ENCODE measurements at regions not wholly inside any gene's neighbourhood (a gene's known extent, or its start where the extent isn't known, plus 50 kb on each side); places are given as distances from the start of the nearest gene placed in this dataset.

GRCh38 chr12:28777603-28778365 is 371.3 kb upstream of the FAR2 start:
- no TSS peak for BruUV-seq (replicated peaks)
- Histone ChIP-seq H3K4me3 (ENCODE audit: low read depth, low read length, poor library complexity, severe bottlenecking) (no peak overlapping the region), H3K9me3 (ENCODE audit: low read depth, low read length, poor library complexity, severe bottlenecking) (no peaks in the 10 kb centered on the region), H3K36me3 (ENCODE audit: insufficient read depth, low read length, poor library complexity, severe bottlenecking) (no peaks in the 10 kb centered on the region), H3K27ac (ENCODE audit: low read depth, low read length, poor library complexity, severe bottlenecking) (no peak overlapping the region), H3K4me1 (ENCODE audit: insufficient read depth, low read length, poor library complexity, severe bottlenecking) (no peaks in the 10 kb centered on the region), H3K27me3 (replicated peaks; ENCODE audit: insufficient read depth, low read depth, low read length, poor library complexity) (no peaks in the 10 kb centered on the region)
- TF ChIP-seq EZH2 (IDR thresholded peaks at IDR 0.05; ENCODE audit: borderline replicate concordance, low read depth, low read length, poor library complexity, severe bottlenecking), result no peak
- no peak for TF ChIP-seq CTCF (conservative IDR thresholded peaks at IDR 0.05; ENCODE audit: low read depth, low read length)
- ChIA-PET CTCF (no interaction called here), POLR2A (ENCODE audit: low non-redundant PET) (no interaction called here)
- intact Hi-C loops (cut with micrococcal nuclease; ENCODE audit: unreplicated experiment), result no loop called here
- DNase-seq (ENCODE audit: low spot score), result no peak

- Histone ChIP-seq H3K9me3 (ENCODE audit: low read depth, low read length, poor library complexity, severe bottlenecking) (no peaks in the 10 kb centered on the region), H3K27ac (ENCODE audit: low read depth, low read length, poor library complexity, severe bottlenecking) (no peak overlapping the region), H3K27me3 (replicated peaks; ENCODE audit: insufficient read depth, low read depth, low read length, poor library complexity) (no peaks in the 10 kb centered on the region), H3K4me1 (ENCODE audit: insufficient read depth, low read length, poor library complexity, severe bottlenecking) (no peaks in the 10 kb centered on the region), H3K36me3 (ENCODE audit: insufficient read depth, low read length, poor library complexity, severe bottlenecking) (no peaks in the 10 kb centered on the region), H3K4me3 (ENCODE audit: low read depth, low read length, poor library complexity, severe bottlenecking) (no peak overlapping the region)
- CTCF ChIA-PET, result interaction anchor here (0.6 kb wide), 1 partner anchor 253 kb away, joined by 7 read pairs; no protein-coding TSS in a partner anchor
- BruUV-seq (replicated peaks), result no TSS peak
- no peak for TF ChIP-seq EZH2 (IDR thresholded peaks at IDR 0.05; ENCODE audit: borderline replicate concordance, low read depth, low read length, poor library complexity, severe bottlenecking)
- TF ChIP-seq CTCF (conservative IDR thresholded peaks at IDR 0.05; ENCODE audit: low read depth, low read length), result no peak
- no peak for DNase-seq (ENCODE audit: low spot score)
- POLR2A ChIA-PET (ENCODE audit: low non-redundant PET), result no interaction called here
- intact Hi-C loops (cut with micrococcal nuclease; ENCODE audit: unreplicated experiment), result no loop called here
Measured at GRCh38 chr12:28780096-28780495, 369.0 kb upstream of the FAR2 start.

GRCh38 chr12:28780960-28781359 is 368.1 kb upstream of the FAR2 start:
- intact Hi-C loops (cut with micrococcal nuclease; ENCODE audit: unreplicated experiment), result no loop called here
- CTCF ChIA-PET, result no interaction called here

More at GRCh38 chr12:28780960-28781359, 368.1 kb upstream of the FAR2 start:
- Histone ChIP-seq H3K36me3 (ENCODE audit: insufficient read depth, low read length, poor library complexity, severe bottlenecking) (no peaks in the 10 kb centered on the region), H3K27ac (ENCODE audit: low read depth, low read length, poor library complexity, severe bottlenecking) (no peak overlapping the region), H3K27me3 (replicated peaks; ENCODE audit: insufficient read depth, low read depth, low read length, poor library complexity) (no peaks in the 10 kb centered on the region), H3K4me3 (ENCODE audit: low read depth, low read length, poor library complexity, severe bottlenecking) (no peak overlapping the region), H3K4me1 (ENCODE audit: insufficient read depth, low read length, poor library complexity, severe bottlenecking) (no peaks in the 10 kb centered on the region), H3K9me3 (ENCODE audit: low read depth, low read length, poor library complexity, severe bottlenecking) (no peaks in the 10 kb centered on the region)
- no peak for TF ChIP-seq CTCF (conservative IDR thresholded peaks at IDR 0.05; ENCODE audit: low read depth, low read length)
- TF ChIP-seq EZH2 (IDR thresholded peaks at IDR 0.05; ENCODE audit: borderline replicate concordance, low read depth, low read length, poor library complexity, severe bottlenecking), result no peak
- no peak for DNase-seq (ENCODE audit: low spot score)
- no TSS peak for BruUV-seq (replicated peaks)
- POLR2A ChIA-PET (ENCODE audit: low non-redundant PET), result no interaction called here
